Uterus (tissue), 2 donors: ENCODE measurements at regions not wholly inside any gene's neighbourhood (a gene's known extent, or its start where the extent isn't known, plus 50 kb on each side); places are given as distances from the start of the nearest gene placed in this dataset.
"Not testable (repeated sequence)": the region's sequence is repeated elsewhere in the genome, so short reads cannot be mapped to it uniquely, and the experiment has no call there.

Experiments used
- POLR2A ChIP-seq, 2 donors: fragments of 450-650 bp; IDR thresholded peaks; one replicate each; pipeline ENCODE4 v1.6.1; 2016; ENCODE audit warnings: antibody characterized with exemption in 2 of 2, mild to moderate bottlenecking in 1 of 2, moderate library complexity in 1 of 2
- TF ChIP-seq, protein P1 (sequence below), 4 experiments: fragments of 200-600 bp in 2 of 4; fragments of 450-650 bp in 2 of 4; sonication (generic) in 2 of 4; IDR thresholded peaks; one replicate each; pipeline ENCODE4 v1.5.1; 2016 to 2019; ENCODE audit warnings: antibody characterized with exemption in 4 of 4, mild to moderate bottlenecking in 2 of 4, moderate library complexity in 1 of 4

DNA sequence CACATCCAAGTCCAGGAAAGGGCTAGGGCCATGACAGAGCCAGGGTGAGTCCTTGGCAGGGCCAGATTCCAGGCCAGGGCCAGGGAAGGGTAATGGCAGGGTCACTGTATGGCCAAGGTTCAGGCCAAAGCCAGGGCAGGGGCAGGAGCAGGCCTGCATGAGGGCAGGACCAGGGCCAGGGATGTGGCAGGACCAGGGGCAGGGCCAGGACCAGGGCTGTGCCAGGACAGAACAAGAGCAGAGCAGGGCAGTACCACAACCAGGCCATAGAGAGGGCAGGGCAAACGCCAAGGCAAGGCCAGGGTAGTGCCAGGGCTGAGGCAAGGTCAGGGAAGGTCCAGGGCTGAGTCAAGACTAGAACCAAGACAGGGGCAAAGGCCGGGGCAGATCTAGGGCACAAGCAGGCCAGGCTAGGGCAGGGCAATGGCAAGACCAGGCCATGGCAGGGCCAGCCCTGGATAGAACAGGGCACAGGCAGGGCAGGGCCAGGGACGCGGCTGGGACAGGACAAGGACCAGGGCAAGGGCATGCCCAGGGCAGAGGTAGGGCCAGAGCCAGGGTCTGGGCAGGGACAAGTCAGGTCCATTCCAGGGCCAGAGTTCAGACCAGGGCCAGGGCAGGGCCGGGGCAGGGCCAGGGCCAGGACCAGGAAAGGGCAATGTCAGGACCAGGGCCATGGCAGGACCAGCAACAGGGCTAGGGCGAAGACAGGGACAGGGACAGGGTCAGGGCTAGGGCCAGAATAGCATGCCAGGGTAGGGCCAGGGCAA is 154.8 kb downstream of the LIPI start:
- TF ChIP-seq, protein P1, sequence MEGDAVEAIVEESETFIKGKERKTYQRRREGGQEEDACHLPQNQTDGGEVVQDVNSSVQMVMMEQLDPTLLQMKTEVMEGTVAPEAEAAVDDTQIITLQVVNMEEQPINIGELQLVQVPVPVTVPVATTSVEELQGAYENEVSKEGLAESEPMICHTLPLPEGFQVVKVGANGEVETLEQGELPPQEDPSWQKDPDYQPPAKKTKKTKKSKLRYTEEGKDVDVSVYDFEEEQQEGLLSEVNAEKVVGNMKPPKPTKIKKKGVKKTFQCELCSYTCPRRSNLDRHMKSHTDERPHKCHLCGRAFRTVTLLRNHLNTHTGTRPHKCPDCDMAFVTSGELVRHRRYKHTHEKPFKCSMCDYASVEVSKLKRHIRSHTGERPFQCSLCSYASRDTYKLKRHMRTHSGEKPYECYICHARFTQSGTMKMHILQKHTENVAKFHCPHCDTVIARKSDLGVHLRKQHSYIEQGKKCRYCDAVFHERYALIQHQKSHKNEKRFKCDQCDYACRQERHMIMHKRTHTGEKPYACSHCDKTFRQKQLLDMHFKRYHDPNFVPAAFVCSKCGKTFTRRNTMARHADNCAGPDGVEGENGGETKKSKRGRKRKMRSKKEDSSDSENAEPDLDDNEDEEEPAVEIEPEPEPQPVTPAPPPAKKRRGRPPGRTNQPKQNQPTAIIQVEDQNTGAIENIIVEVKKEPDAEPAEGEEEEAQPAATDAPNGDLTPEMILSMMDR (IDR thresholded peaks at IDR 0.05), result not testable (repeated sequence)
- not testable (repeated sequence) for TF ChIP-seq POLR2A (IDR thresholded peaks at IDR 0.05)
